ENCODE measurements at regions not wholly inside any gene's neighbourhood (a gene's known extent, or its start where the extent isn't known, plus 50 kb on each side); places are given as distances from the start of the nearest gene placed in this dataset.

DNA sequence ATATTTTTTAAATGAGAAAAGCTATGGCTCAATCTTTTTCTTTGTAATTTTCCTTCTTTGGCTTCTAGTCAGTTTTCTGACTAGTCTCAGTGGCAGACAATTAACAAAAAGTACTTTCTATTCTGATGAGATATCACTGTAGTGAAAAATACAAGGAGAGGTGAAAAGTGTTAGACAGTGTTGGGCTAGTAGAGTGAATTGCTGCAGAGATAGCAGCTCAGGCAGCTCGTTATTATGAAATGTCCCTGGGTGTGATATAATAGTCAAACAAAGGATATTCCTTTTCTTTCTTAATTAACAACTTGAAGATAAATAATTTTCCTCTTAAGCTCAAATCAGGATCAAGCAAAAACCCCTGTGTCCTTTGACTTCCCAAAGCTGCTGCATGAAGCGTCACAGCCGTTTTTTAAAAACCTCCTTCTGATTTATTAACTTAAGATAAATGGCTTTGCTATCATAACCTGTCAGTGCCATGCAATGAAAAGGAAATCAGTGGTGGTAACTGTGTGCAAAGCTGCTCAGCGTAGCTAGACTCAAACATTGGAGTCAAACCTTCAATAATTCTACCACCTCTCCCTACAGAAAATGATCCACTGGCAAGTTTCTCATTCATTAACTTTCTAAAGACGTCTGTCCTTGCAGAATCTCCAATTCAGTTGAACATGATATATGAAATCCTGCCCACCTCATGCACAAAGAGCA, 646.6 kb upstream of the PTBP2 start:
- Histone ChIP-seq H3K27ac (ENCODE audit: low read depth in 1 of 2, low read length in 2 of 2) (no peak overlapping the region), H3K36me3 (ENCODE audit: control insufficient read depth in 4 of 4, insufficient read depth in 3 of 4, low read depth in 1 of 4, low read length in 3 of 4) (no peaks in the 10 kb centered on the region), H3K9ac (ENCODE audit: low read depth in 1 of 2, low read length in 2 of 2) (no peak overlapping the region), H3K4me1 (ENCODE audit: control insufficient read depth in 4 of 4, insufficient read depth in 4 of 4, low read length in 3 of 4) (no peaks in the 10 kb centered on the region), H3K27me3 (ENCODE audit: control insufficient read depth in 4 of 4, insufficient read depth in 4 of 4, low read length in 3 of 4) (no peaks in the 10 kb centered on the region), H3K9me3 (ENCODE audit: control insufficient read depth in 4 of 4, low read length in 3 of 4) (peaks cover 0 to 1% (median 0%) of the 10 kb centered on the region in 4 donors), H3K4me3 (ENCODE audit: low read depth in 1 of 3, low read length in 3 of 3) (no peak overlapping the region)
- 43% methylated on average over 5 of the region's 5 CpGs for WGBS
- no peak for DNase-seq (ENCODE audit: low spot score)
- TF ChIP-seq, protein P1, sequence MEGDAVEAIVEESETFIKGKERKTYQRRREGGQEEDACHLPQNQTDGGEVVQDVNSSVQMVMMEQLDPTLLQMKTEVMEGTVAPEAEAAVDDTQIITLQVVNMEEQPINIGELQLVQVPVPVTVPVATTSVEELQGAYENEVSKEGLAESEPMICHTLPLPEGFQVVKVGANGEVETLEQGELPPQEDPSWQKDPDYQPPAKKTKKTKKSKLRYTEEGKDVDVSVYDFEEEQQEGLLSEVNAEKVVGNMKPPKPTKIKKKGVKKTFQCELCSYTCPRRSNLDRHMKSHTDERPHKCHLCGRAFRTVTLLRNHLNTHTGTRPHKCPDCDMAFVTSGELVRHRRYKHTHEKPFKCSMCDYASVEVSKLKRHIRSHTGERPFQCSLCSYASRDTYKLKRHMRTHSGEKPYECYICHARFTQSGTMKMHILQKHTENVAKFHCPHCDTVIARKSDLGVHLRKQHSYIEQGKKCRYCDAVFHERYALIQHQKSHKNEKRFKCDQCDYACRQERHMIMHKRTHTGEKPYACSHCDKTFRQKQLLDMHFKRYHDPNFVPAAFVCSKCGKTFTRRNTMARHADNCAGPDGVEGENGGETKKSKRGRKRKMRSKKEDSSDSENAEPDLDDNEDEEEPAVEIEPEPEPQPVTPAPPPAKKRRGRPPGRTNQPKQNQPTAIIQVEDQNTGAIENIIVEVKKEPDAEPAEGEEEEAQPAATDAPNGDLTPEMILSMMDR (IDR thresholded peaks at IDR 0.05; ENCODE audit: low read depth, low read length, missing input control): no peak
- TF ChIP-seq, protein P2, sequence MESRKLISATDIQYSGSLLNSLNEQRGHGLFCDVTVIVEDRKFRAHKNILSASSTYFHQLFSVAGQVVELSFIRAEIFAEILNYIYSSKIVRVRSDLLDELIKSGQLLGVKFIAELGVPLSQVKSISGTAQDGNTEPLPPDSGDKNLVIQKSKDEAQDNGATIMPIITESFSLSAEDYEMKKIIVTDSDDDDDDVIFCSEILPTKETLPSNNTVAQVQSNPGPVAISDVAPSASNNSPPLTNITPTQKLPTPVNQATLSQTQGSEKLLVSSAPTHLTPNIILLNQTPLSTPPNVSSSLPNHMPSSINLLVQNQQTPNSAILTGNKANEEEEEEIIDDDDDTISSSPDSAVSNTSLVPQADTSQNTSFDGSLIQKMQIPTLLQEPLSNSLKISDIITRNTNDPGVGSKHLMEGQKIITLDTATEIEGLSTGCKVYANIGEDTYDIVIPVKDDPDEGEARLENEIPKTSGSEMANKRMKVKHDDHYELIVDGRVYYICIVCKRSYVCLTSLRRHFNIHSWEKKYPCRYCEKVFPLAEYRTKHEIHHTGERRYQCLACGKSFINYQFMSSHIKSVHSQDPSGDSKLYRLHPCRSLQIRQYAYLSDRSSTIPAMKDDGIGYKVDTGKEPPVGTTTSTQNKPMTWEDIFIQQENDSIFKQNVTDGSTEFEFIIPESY (IDR thresholded peaks at IDR 0.05): no peak
- no peak for TF ChIP-seq SP1 (IDR thresholded peaks at IDR 0.05)
- TF ChIP-seq, protein P3, sequence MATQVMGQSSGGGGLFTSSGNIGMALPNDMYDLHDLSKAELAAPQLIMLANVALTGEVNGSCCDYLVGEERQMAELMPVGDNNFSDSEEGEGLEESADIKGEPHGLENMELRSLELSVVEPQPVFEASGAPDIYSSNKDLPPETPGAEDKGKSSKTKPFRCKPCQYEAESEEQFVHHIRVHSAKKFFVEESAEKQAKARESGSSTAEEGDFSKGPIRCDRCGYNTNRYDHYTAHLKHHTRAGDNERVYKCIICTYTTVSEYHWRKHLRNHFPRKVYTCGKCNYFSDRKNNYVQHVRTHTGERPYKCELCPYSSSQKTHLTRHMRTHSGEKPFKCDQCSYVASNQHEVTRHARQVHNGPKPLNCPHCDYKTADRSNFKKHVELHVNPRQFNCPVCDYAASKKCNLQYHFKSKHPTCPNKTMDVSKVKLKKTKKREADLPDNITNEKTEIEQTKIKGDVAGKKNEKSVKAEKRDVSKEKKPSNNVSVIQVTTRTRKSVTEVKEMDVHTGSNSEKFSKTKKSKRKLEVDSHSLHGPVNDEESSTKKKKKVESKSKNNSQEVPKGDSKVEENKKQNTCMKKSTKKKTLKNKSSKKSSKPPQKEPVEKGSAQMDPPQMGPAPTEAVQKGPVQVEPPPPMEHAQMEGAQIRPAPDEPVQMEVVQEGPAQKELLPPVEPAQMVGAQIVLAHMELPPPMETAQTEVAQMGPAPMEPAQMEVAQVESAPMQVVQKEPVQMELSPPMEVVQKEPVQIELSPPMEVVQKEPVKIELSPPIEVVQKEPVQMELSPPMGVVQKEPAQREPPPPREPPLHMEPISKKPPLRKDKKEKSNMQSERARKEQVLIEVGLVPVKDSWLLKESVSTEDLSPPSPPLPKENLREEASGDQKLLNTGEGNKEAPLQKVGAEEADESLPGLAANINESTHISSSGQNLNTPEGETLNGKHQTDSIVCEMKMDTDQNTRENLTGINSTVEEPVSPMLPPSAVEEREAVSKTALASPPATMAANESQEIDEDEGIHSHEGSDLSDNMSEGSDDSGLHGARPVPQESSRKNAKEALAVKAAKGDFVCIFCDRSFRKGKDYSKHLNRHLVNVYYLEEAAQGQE (IDR thresholded peaks at IDR 0.05): no peak
- TF ChIP-seq GABPA (IDR thresholded peaks at IDR 0.05 in 1 of 2, conservative IDR thresholded peaks at IDR 0.05 in 1 of 2): no peak
- TF ChIP-seq FOXA1 (IDR thresholded peaks at IDR 0.05): no peak

DNA sequence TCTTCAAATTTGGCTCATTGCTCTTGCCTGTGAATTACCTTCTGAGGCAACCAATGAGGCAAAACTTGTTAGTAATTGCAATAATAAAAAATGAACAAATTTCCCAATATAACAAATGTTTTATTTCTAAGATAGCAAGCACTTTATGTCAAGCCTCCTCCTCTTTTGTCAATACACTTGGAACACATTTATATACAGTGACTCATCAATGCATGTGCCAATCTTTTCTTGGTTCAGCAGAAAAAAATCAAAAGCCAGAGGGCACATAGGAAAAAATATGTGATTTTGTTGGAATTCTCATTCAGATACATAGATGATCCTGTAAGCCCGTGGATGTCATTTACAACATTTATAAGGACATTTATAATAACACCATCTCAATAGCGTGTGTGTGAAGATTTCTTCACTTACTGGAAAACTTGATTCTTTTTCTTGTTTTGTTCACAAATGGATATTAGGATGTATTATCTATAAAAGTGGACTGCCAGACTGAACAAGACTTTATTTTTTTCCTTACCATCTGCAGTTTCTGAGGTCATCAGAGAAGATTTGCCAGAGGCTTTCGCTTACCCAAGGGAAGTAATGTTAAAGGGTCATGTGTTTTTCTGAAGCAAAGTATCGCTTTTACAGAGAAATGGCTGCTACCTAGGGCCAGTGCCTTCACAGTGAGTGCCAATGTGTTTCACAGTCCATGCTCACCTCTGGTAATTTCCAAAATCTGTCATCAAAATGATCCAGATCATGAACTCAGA, 645.7 kb upstream of the PTBP2 start:
- H3K4me3 ChIP-seq (ENCODE audit: low read depth in 1 of 3, low read length in 3 of 3): no peak overlapping the region
- no peaks in the 10 kb centered on the region for H3K27me3 ChIP-seq (ENCODE audit: control insufficient read depth in 4 of 4, insufficient read depth in 4 of 4, low read length in 3 of 4)
- no peak overlapping the region for H3K9ac ChIP-seq (ENCODE audit: low read depth in 1 of 2, low read length in 2 of 2)
- no peaks in the 10 kb centered on the region for H3K4me1 ChIP-seq (ENCODE audit: control insufficient read depth in 4 of 4, insufficient read depth in 4 of 4, low read length in 3 of 4)
- H3K36me3 ChIP-seq (ENCODE audit: control insufficient read depth in 4 of 4, insufficient read depth in 3 of 4, low read depth in 1 of 4, low read length in 3 of 4): no peaks in the 10 kb centered on the region
- WGBS: 86% methylated on average over 4 of the region's 4 CpGs
- TF ChIP-seq RXRA (IDR thresholded peaks at IDR 0.05): no peak
- no peak for TF ChIP-seq NR2F2 (IDR thresholded peaks at IDR 0.05)
- TF ChIP-seq, protein P2 (IDR thresholded peaks at IDR 0.05): no peak
- no peak for TF ChIP-seq SP1 (IDR thresholded peaks at IDR 0.05)
- TF ChIP-seq HNF4G (IDR thresholded peaks at IDR 0.05): no peak
- TF ChIP-seq, protein P4, sequence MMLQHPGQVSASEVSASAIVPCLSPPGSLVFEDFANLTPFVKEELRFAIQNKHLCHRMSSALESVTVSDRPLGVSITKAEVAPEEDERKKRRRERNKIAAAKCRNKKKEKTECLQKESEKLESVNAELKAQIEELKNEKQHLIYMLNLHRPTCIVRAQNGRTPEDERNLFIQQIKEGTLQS (IDR thresholded peaks at IDR 0.05): no peak
- TF ChIP-seq YY1 (IDR thresholded peaks at IDR 0.05): no peak
- TF ChIP-seq GABPA (IDR thresholded peaks at IDR 0.05 in 1 of 2, conservative IDR thresholded peaks at IDR 0.05 in 1 of 2): no peak
- TF ChIP-seq, protein P3 (IDR thresholded peaks at IDR 0.05): no peak
- no peak overlapping the region for H3K27ac ChIP-seq (ENCODE audit: low read depth in 1 of 2, low read length in 2 of 2)
- H3K9me3 ChIP-seq (ENCODE audit: control insufficient read depth in 4 of 4, low read length in 3 of 4): peaks cover 0 to 1% (median 0%) of the 10 kb centered on the region in 4 donors
- DNase-seq (ENCODE audit: low spot score): no peak

Data from liver (tissue), 8 donors.